Esophagus muscularis mucosa (tissue), 4 donors: ENCODE measurements at regions not wholly inside any gene's neighbourhood (a gene's known extent, or its start where the extent isn't known, plus 50 kb on each side); places are given as distances from the start of the nearest gene placed in this dataset.

Source experiments
- DNase-seq: peaks from one replicate; pipeline ENCODE4 v3.0.0-alpha.2; 2017; ENCODE audit errors: extremely low spot score
- H3K27ac ChIP-seq, 4 donors: fragments of 200-600 bp; sonication (generic); replicated peaks in 1 of 4; 1 replicate in 3 of 4; 2 replicates in 1 of 4; pipeline ENCODE4 v1.5.1; 2016 to 2019; ENCODE audit warnings: mild to moderate bottlenecking in 1 of 4
- H3K27me3 ChIP-seq, 4 donors: fragments of 200-600 bp; sonication (generic); one replicate each; pipeline versions ENCODE4 v1.5.1 to v1.6.0; 2016 to 2019
- H3K36me3 ChIP-seq, 4 donors: fragments of 200-600 bp; sonication (generic); one replicate each; pipeline ENCODE4 v1.5.1; 2016 to 2019
- H3K4me1 ChIP-seq, 4 donors: fragments of 200-600 bp; sonication (generic); one replicate each; pipeline ENCODE4 v1.5.1; 2016 to 2019
- H3K4me3 ChIP-seq, 4 donors: fragments of 200-600 bp; sonication (generic); 1 replicate in 2 of 4; 2 replicates in 2 of 4; pipeline ENCODE4 v1.5.1; 2016 to 2019; ENCODE audit warnings: mild to moderate bottlenecking in 4 of 4, moderate library complexity in 1 of 4
- H3K9me3 ChIP-seq, 4 donors: fragments of 200-600 bp; sonication (generic); 1 replicate in 3 of 4; 2 replicates in 1 of 4; pipeline ENCODE4 v1.5.1; 2016 to 2019
- CTCF ChIP-seq, 3 experiments: fragments of 200-600 bp in 2 of 3; fragments of 450-650 bp in 1 of 3; sonication (generic) in 2 of 3; IDR thresholded peaks; one replicate each; pipeline ENCODE4 v1.5.1; 2017 to 2019; ENCODE audit warnings: antibody characterized with exemption in 3 of 3, mild to moderate bottlenecking in 2 of 3, moderate library complexity in 1 of 3
- EP300 ChIP-seq: sonication (generic); formaldehyde crosslinking; IDR thresholded peaks from one replicate; pipeline ENCODE4 v1.6.1; 2017; ENCODE audit warnings: antibody characterized with exemption
- POLR2A ChIP-seq: fragments of 450-650 bp; IDR thresholded peaks from one replicate; pipeline ENCODE4 v1.6.1; 2017; ENCODE audit warnings: antibody characterized with exemption, moderate library complexity, mild to moderate bottlenecking, low read depth
- POLR2AphosphoS5 ChIP-seq, 2 donors: sonication (generic); formaldehyde crosslinking; IDR thresholded peaks; one replicate each; pipeline ENCODE4 v1.6.1; 2017; ENCODE audit warnings: antibody characterized with exemption in 2 of 2
- WGBS: methylation state at CpG from one replicate; pipeline ENCODE4 v1.1.5; 2018; 5-methylcytosine and 5-hydroxymethylcytosine counted together
- intact Hi-C: fragments of 100-400 bp; cut with DNase I; formaldehyde crosslinking; loops from one replicate; pipeline ENCODE4 v1.15.1; 2023

DNA sequence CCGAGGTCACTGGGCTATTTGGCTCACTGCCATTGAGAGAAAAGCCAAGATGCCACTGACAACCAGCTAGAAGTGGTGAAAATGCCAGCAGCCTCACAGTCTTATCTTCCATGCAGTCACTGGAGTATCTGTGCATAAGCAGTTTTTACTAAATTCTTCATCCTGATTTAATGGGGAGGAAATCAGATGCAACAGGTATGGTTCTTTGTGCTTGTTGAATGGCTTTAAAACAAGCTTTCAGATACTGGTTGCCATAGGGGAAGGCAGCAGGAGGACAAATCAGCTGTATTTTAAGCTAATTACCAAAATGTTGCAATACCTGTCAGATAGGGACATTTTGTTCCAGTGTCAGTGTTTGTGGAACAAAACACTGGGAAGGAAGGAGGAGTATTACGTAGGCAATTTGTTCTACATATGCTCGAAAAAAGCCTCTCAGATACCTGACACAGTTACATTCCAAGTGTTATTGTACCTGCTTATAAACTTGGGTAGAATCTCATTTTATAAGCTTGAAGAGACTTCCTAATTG lies 54.1 kb upstream of the ARHGAP5 start:
- Histone ChIP-seq H3K9me3 (no peaks in the 10 kb centered on the region), H3K36me3 (no peaks in the 10 kb centered on the region), H3K27me3 (no peaks in the 10 kb centered on the region), H3K4me3 (no peak overlapping the region), H3K27ac (peak overlapping the region; percentile 37 to 57 (median 52)), H3K4me1 (peaks cover 19 to 35% (median 29%) of the 10 kb centered on the region in 4 donors)
- TF ChIP-seq POLR2A (no peak), POLR2AphosphoS5 (IDR thresholded peaks at IDR 0.05) (peak; percentile 42 to 80), EP300 (peak; percentile 62), CTCF (IDR thresholded peaks at IDR 0.05) (no peak)
- DNase-seq: no peak
- 93% methylated on average over 3 of the region's 3 CpGs for WGBS
- intact Hi-C loops: no loop called here

DNA sequence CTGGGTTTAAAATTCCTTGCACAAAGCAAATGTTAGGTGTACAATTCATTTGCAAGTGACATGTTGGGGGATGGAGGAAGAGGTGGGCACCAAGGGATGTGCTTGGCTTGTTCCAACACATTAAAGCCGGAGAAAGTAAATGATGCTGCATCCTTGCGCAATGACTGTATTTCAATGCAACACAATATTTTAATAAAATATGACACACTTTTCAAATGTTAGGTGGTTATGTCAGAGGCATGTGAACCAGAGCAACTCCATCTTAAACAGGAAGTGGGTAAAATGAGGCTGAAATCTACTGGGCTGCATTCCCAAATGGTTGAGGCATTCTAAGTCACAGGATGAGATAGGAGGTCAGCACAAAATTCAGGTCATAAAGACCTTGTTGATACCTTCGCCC lies 53.6 kb upstream of the ARHGAP5 start:
- Histone ChIP-seq H3K4me3 (no peak overlapping the region), H3K9me3 (no peaks in the 10 kb centered on the region), H3K27ac (peak overlapping the region; percentile 37 to 57 (median 52)), H3K4me1 (peaks cover 14 to 29% (median 26%) of the 10 kb centered on the region in 4 donors), H3K36me3 (no peaks in the 10 kb centered on the region), H3K27me3 (no peaks in the 10 kb centered on the region)
- WGBS: 93% methylated on average over 3 of the region's 3 CpGs
- no peak for DNase-seq
- TF ChIP-seq POLR2AphosphoS5 (IDR thresholded peaks at IDR 0.05) (no peak), EP300 (no peak), POLR2A (no peak), CTCF (IDR thresholded peaks at IDR 0.05) (no peak)
- intact Hi-C loops: no loop called here

DNA sequence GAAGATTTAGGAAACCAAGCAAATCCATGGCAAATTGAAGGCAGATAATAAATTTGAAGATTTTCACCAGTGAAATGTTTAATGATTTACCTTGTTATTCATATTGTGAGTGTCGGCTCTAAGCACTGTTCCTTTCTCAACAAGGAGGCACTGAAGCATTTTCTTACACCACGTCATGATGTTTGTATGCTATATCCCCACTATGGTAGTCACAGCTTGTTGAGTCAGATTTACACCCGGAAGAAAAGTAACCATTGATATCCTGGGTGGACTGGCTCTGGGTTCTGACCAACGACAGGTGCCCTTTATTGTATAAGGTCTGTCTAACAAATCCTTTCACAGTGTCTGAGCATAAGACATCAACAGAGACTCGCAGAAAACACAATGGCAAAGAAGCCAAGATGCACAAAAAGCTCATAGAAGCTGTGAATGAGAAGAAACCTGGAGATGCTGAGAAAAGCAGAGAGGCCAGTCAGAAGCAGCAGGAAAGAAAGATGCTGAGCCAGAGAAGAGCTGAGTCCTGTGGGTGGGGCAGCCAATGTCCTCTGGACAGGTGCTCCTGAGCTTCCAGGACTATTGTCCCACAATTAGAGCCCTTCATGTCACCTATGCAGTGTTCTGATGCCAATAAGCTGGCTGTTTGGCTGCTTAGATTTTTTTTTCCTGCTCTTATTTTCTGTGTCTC lies 49.7 kb upstream of the ARHGAP5 start:
- intact Hi-C loops: no loop called here
- no peak overlapping the region for H3K4me3 ChIP-seq
- H3K36me3 ChIP-seq: no peaks in the 10 kb centered on the region
- H3K27ac ChIP-seq: no peak overlapping the region
- 83% methylated on average over 5 of the region's 5 CpGs for WGBS
- no peaks in the 10 kb centered on the region for H3K9me3 ChIP-seq
- no peaks in the 10 kb centered on the region for H3K27me3 ChIP-seq
- peaks cover 7 to 14% (median 12%) of the 10 kb centered on the region in 4 donors for H3K4me1 ChIP-seq
- no peak for DNase-seq
- TF ChIP-seq EP300 (no peak), POLR2A (no peak), CTCF (IDR thresholded peaks at IDR 0.05) (no peak), POLR2AphosphoS5 (IDR thresholded peaks at IDR 0.05) (no peak)
